NCI-H128 (cell line): ENCODE measurements at regions not wholly inside any gene's neighbourhood (a gene's known extent, or its start where the extent isn't known, plus 50 kb on each side); places are given as distances from the start of the nearest gene placed in this dataset.

Experiments
- DNase-seq: peaks from one replicate; lab custom pipeline; 2025; ENCODE audit not compliant: unreplicated experiment; lab: John Stamatoyannopoulos, UW

- no peak for DNase-seq
Observed at GRCh38 chr15:35764661-35765519, 218.9 kb upstream of the DPH6 start.

- no peak for DNase-seq
Observed at GRCh38 chr15:35768949-35769348, 223.0 kb upstream of the DPH6 start.

- DNase-seq, result no peak
Observed at GRCh38 chr15:35769656-35770055, 223.7 kb upstream of the DPH6 start.

- DNase-seq, result no peak
Observed at GRCh38 chr15:35771746-35772442, 225.9 kb upstream of the DPH6 start.

GRCh38 chr15:35774653-35775052 is 228.7 kb upstream of the DPH6 start:
- no peak for DNase-seq

GRCh38 chr15:35775471-35775870 is 229.5 kb upstream of the DPH6 start:
- no peak for DNase-seq

GRCh38 chr15:35777061-35777460 is 231.1 kb upstream of the DPH6 start:
- no peak for DNase-seq

- no peak for DNase-seq
Observed at GRCh38 chr15:35783203-35783602, 237.2 kb upstream of the DPH6 start.

- peak; percentile 73 for DNase-seq
Observed at GRCh38 chr15:35784745-35785144, 238.8 kb upstream of the DPH6 start.

GRCh38 chr15:35810007-35810406 is 264.0 kb upstream of the DPH6 start:
- no peak for DNase-seq

- no peak for DNase-seq
Observed at GRCh38 chr15:35813573-35813972, 267.6 kb upstream of the DPH6 start.

- DNase-seq, result no peak
Observed at GRCh38 chr15:35818846-35819245, 272.9 kb upstream of the DPH6 start.

GRCh38 chr15:35822153-35822552 is 276.2 kb upstream of the DPH6 start:
- DNase-seq, result no peak

GRCh38 chr15:35827141-35827540 is 281.2 kb upstream of the DPH6 start:
- no peak for DNase-seq

- DNase-seq, result no peak
Observed at GRCh38 chr15:35827911-35828310, 281.9 kb upstream of the DPH6 start.

- DNase-seq, result no peak
Observed at GRCh38 chr15:35833581-35833980, 287.6 kb upstream of the DPH6 start.

GRCh38 chr15:35834216-35834830 is 288.4 kb upstream of the DPH6 start:
- no peak for DNase-seq

GRCh38 chr15:35834866-35835265 is 288.9 kb upstream of the DPH6 start:
- no peak for DNase-seq

- no peak for DNase-seq
Observed at GRCh38 chr15:35838424-35839111, 292.6 kb upstream of the DPH6 start.

- no peak for DNase-seq
Observed at GRCh38 chr15:35842631-35843030, 296.7 kb upstream of the DPH6 start.

GRCh38 chr15:35843498-35843897 is 297.5 kb upstream of the DPH6 start:
- no peak for DNase-seq
